Large intestine (tissue), 3 donors: ENCODE measurements at regions not wholly inside any gene's neighbourhood (a gene's known extent, or its start where the extent isn't known, plus 50 kb on each side); places are given as distances from the start of the nearest gene placed in this dataset.
A peak's percentile ranks its signal among the peaks of the same experiment; 100 is the strongest.

ENCODE experiments used
- DNase-seq, 2 donors: peaks; one replicate each; pipeline versions ENCODE4 v3.0.0 to v3.0.0-alpha.2; 2013
- H3K27ac ChIP-seq: one replicate; pipeline ENCODE4 v1.5.1; 2013; ENCODE audit warnings: low read length
- H3K27me3 ChIP-seq: 2 replicates; pipeline ENCODE4 v1.6.1; 2013; ENCODE audit warnings: low read length; ENCODE audit not compliant: control insufficient read depth, insufficient read depth
- H3K36me3 ChIP-seq: 2 replicates; pipeline ENCODE4 v1.6.1; 2013; ENCODE audit warnings: low read length; ENCODE audit not compliant: control insufficient read depth, insufficient read depth
- H3K4me1 ChIP-seq: one replicate; pipeline ENCODE4 v1.6.1; 2013; ENCODE audit warnings: low read length; ENCODE audit not compliant: control insufficient read depth, insufficient read depth
- H3K4me3 ChIP-seq: one replicate; pipeline ENCODE4 v1.5.1; 2013; ENCODE audit warnings: low read length
- H3K9me3 ChIP-seq: one replicate; pipeline ENCODE4 v1.6.1; 2013; ENCODE audit warnings: mild to moderate bottlenecking, low read depth, low read length, moderate library complexity; ENCODE audit not compliant: control insufficient read depth
- WGBS: methylation state at CpG from one replicate; pipeline ENCODE4 v1.1.5; 2013; ENCODE audit warnings: low lambda C conversion rate; ENCODE audit not compliant: insufficient coverage; 5-methylcytosine and 5-hydroxymethylcytosine counted together

GRCh38 chr3:3403700-3404099 is 224.2 kb upstream of the CRBN start:
- WGBS: 72% methylated on average over 2 of the region's 4 CpGs
- H3K4me3 ChIP-seq: no peak overlapping the region
- H3K27me3 ChIP-seq: no peaks in the 10 kb centered on the region
- H3K36me3 ChIP-seq: no peaks in the 10 kb centered on the region
- H3K4me1 ChIP-seq: no peaks in the 10 kb centered on the region
- DNase-seq: no peak
- H3K27ac ChIP-seq: no peak overlapping the region
- H3K9me3 ChIP-seq: peaks cover 8% of the 10 kb centered on the region

GRCh38 chr3:3392946-3393345 is 213.5 kb upstream of the CRBN start:
- no CpG with 5 or more reads among the region's 1 CpG for WGBS
- no peak for DNase-seq

GRCh38 chr3:3383461-3383860 is 204.0 kb upstream of the CRBN start:
- Histone ChIP-seq H3K4me3 (no peak overlapping the region), H3K9me3 (no peaks in the 10 kb centered on the region), H3K27ac (no peak overlapping the region), H3K36me3 (no peaks in the 10 kb centered on the region), H3K4me1 (no peaks in the 10 kb centered on the region), H3K27me3 (no peaks in the 10 kb centered on the region)
- 82% methylated on average over 2 of the region's 4 CpGs for WGBS
- no peak for DNase-seq

More at GRCh38 chr3:3392946-3393345, 213.5 kb upstream of the CRBN start:
- Histone ChIP-seq H3K27ac (no peak overlapping the region), H3K9me3 (no peaks in the 10 kb centered on the region), H3K27me3 (no peaks in the 10 kb centered on the region), H3K4me1 (no peaks in the 10 kb centered on the region), H3K4me3 (no peak overlapping the region), H3K36me3 (no peaks in the 10 kb centered on the region)

- no peaks in the 10 kb centered on the region for H3K27me3 ChIP-seq
- H3K27ac ChIP-seq: no peak overlapping the region
- H3K9me3 ChIP-seq: no peaks in the 10 kb centered on the region
- DNase-seq: no peak
- no peaks in the 10 kb centered on the region for H3K4me1 ChIP-seq
- H3K4me3 ChIP-seq: no peak overlapping the region
- 75% methylated on average over 1 of the region's 5 CpGs for WGBS
- H3K36me3 ChIP-seq: no peaks in the 10 kb centered on the region
Measured at GRCh38 chr3:3372210-3372777, 192.8 kb upstream of the CRBN start.

GRCh38 chr3:3368306-3368705 is 188.8 kb upstream of the CRBN start:
- no peaks in the 10 kb centered on the region for H3K36me3 ChIP-seq
- no peak for DNase-seq
- H3K27me3 ChIP-seq: no peaks in the 10 kb centered on the region
- no peak overlapping the region for H3K27ac ChIP-seq
- no peaks in the 10 kb centered on the region for H3K9me3 ChIP-seq
- no CpG with 5 or more reads among the region's 4 CpGs for WGBS
- H3K4me1 ChIP-seq: no peaks in the 10 kb centered on the region
- no peak overlapping the region for H3K4me3 ChIP-seq

GRCh38 chr3:3366386-3366785 is 186.9 kb upstream of the CRBN start:
- Histone ChIP-seq H3K4me3 (no peak overlapping the region), H3K27ac (no peak overlapping the region), H3K4me1 (no peaks in the 10 kb centered on the region), H3K9me3 (no peaks in the 10 kb centered on the region), H3K36me3 (no peaks in the 10 kb centered on the region), H3K27me3 (no peaks in the 10 kb centered on the region)
- WGBS: no CpG with 5 or more reads among the region's 5 CpGs
- DNase-seq: no peak

GRCh38 chr3:3365716-3366115 is 186.2 kb upstream of the CRBN start:
- Histone ChIP-seq H3K4me3 (no peak overlapping the region), H3K27ac (no peak overlapping the region), H3K36me3 (no peaks in the 10 kb centered on the region), H3K27me3 (no peaks in the 10 kb centered on the region), H3K4me1 (no peaks in the 10 kb centered on the region), H3K9me3 (no peaks in the 10 kb centered on the region)
- no peak for DNase-seq
- WGBS: no CpG with 5 or more reads among the region's 2 CpGs

- peak; percentile 1 to 9 for DNase-seq
- Histone ChIP-seq H3K36me3 (no peaks in the 10 kb centered on the region), H3K4me1 (no peaks in the 10 kb centered on the region), H3K9me3 (no peaks in the 10 kb centered on the region), H3K27ac (no peak overlapping the region), H3K27me3 (no peaks in the 10 kb centered on the region), H3K4me3 (no peak overlapping the region)
Measured at GRCh38 chr3:3356846-3357245, 177.4 kb upstream of the CRBN start.

GRCh38 chr3:3355442-3355841 is 176.0 kb upstream of the CRBN start:
- no peak overlapping the region for H3K27ac ChIP-seq
- H3K4me1 ChIP-seq: no peaks in the 10 kb centered on the region
- no peaks in the 10 kb centered on the region for H3K36me3 ChIP-seq
- WGBS: no CpG with 5 or more reads among the region's 1 CpG
- no peak overlapping the region for H3K4me3 ChIP-seq
- DNase-seq: no peak
- no peaks in the 10 kb centered on the region for H3K27me3 ChIP-seq
- H3K9me3 ChIP-seq: no peaks in the 10 kb centered on the region

GRCh38 chr3:3353153-3353552 is 173.7 kb upstream of the CRBN start:
- DNase-seq: no peak
- no CpG with 5 or more reads among the region's 1 CpG for WGBS
- H3K4me1 ChIP-seq: no peaks in the 10 kb centered on the region
- H3K27ac ChIP-seq: no peak overlapping the region
- no peak overlapping the region for H3K4me3 ChIP-seq
- H3K27me3 ChIP-seq: no peaks in the 10 kb centered on the region
- H3K36me3 ChIP-seq: no peaks in the 10 kb centered on the region
- H3K9me3 ChIP-seq: no peaks in the 10 kb centered on the region

- H3K27me3 ChIP-seq: no peaks in the 10 kb centered on the region
- WGBS: 92% methylated on average over 1 of the region's 3 CpGs
- no peaks in the 10 kb centered on the region for H3K4me1 ChIP-seq
- H3K4me3 ChIP-seq: no peak overlapping the region
- H3K36me3 ChIP-seq: no peaks in the 10 kb centered on the region
- no peaks in the 10 kb centered on the region for H3K9me3 ChIP-seq
- DNase-seq: no peak
- no peak overlapping the region for H3K27ac ChIP-seq
Measured at GRCh38 chr3:3351226-3351625, 171.7 kb upstream of the CRBN start.
